ENCODE measurements at regions not wholly inside any gene's neighbourhood (a gene's known extent, or its start where the extent isn't known, plus 50 kb on each side); places are given as distances from the start of the nearest gene placed in this dataset.
A peak's percentile ranks its signal among the peaks of the same experiment; 100 is the strongest.

DNA sequence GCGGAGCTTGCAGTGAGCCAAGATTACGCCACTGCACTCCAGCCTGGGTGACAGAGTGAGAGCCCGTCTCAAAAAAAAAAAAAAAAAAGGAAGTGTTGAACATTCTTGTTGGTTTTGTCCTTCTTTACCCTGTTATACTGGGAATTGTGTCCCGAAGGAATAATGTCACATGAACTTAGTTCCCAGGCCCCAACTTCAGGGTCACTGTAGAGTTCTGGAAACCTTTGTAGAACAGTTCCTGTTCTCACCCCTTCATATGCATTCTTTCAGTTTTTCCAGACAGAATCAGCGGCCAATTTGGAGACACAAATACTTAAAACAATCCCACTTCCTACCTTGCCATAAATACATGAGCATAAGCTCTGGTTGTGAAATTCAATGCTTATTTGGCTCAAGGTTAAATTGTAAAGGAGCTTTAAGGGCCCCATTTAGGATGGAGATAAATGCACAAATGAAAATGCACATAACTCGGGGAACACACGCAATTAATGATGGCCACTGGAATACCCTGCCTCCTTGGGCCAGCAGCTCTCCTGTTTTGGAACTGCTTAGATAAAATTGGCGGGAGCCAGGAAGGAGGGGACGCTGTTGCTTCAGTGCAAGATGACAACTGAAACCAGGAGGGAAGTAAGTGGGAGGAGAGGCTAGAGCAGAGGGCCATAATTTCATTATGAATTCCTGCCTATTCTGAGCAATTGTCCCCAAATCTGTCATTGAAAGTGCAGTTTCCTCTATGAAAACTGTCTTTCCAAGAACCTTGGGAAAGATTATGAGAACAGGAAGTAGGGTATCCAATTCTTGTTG lies 153.7 kb downstream of the FGF1 start:
- no peak overlapping the region for H3K27ac Mint-ChIP-seq

DNA sequence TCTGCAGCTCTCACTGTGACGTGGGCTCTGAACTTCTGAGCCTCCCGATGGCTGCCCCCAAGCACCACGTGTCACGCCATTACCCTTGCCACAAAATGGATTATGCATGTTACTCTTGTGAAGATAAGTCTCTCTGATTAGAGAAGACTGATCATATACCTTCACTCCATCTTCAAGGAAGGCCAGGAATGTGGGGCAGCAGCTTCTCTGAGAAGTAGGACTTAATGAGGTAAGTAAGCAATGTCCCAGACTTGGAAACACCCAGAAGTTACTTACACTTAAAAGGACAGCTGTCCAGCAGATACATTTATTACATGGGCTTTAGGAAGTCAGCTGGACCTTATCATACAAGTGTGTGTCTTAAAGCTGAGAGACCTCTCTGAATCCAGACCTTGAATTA lies 155.0 kb downstream of the FGF1 start:
- Histone ChIP-seq H3K4me1 (ENCODE audit: insufficient read depth) (no peaks in the 10 kb centered on the region), H3K79me2 (replicated peaks; ENCODE audit: insufficient read depth) (no peaks in the 10 kb centered on the region), H3F3A (replicated peaks; ENCODE audit: low read depth) (no peaks in the 10 kb centered on the region), H3K27me3 (ENCODE audit: insufficient read depth) (no peaks in the 10 kb centered on the region), H4K20me1 (replicated peaks; ENCODE audit: insufficient read depth) (no peaks in the 10 kb centered on the region), H3K36me3 (ENCODE audit: insufficient read depth) (no peaks in the 10 kb centered on the region), H3K4me3 (no peak overlapping the region), H2AFZ (0 out of 2 replicates have a peak overlapping the region, but pooled peaks have one; percentile 14), H3K27ac (ENCODE audit: low read depth) (no peak overlapping the region), H3K4me2 (no peak overlapping the region), H3K9me2 (ENCODE audit: insufficient read depth) (peaks cover 3% of the 10 kb centered on the region; the same call in 1 of the 2 replicates)
- Mint-ChIP-seq H3K4me1 (peaks cover 3% of the 10 kb centered on the region; the same call in 1 of the 3 replicates), H3K4me3 (no peak overlapping the region), H3K27me3 (ENCODE audit: insufficient read depth, low read depth, poor library complexity) (peaks cover 2% of the 10 kb centered on the region), H3K27ac (no peak overlapping the region), H3K9me3 (peaks cover 17% of the 10 kb centered on the region), H3K36me3 (ENCODE audit: low read depth) (peaks cover 16% of the 10 kb centered on the region)
- DNase-seq (ENCODE audit: low spot score) (no peak), ATAC-seq (no peak)
- TF ChIP-seq ZNF114 (CRISPR knock-in tag; IDR thresholded peaks at IDR 0.05) (no peak), JUNB (IDR thresholded peaks at IDR 0.05; ENCODE audit: unreplicated experiment) (no peak), EZH2phosphoT487 (IDR thresholded peaks at IDR 0.05; ENCODE audit: unreplicated experiment) (no peak), STAT1 (IDR thresholded peaks at IDR 0.05; ENCODE audit: unreplicated experiment) (no peak), NANOG (IDR thresholded peaks at IDR 0.05; ENCODE audit: borderline replicate concordance) (no peak), ZNF331 (CRISPR knock-in tag; IDR thresholded peaks at IDR 0.05; ENCODE audit: low read depth) (no peak), POLR2AphosphoS5 (IDR thresholded peaks at IDR 0.05; ENCODE audit: low read depth) (no peak), CREB1 (CRISPR knock-in tag; IDR thresholded peaks at IDR 0.05; ENCODE audit: low read depth) (no peak)
- TF ChIP-seq, protein P1, sequence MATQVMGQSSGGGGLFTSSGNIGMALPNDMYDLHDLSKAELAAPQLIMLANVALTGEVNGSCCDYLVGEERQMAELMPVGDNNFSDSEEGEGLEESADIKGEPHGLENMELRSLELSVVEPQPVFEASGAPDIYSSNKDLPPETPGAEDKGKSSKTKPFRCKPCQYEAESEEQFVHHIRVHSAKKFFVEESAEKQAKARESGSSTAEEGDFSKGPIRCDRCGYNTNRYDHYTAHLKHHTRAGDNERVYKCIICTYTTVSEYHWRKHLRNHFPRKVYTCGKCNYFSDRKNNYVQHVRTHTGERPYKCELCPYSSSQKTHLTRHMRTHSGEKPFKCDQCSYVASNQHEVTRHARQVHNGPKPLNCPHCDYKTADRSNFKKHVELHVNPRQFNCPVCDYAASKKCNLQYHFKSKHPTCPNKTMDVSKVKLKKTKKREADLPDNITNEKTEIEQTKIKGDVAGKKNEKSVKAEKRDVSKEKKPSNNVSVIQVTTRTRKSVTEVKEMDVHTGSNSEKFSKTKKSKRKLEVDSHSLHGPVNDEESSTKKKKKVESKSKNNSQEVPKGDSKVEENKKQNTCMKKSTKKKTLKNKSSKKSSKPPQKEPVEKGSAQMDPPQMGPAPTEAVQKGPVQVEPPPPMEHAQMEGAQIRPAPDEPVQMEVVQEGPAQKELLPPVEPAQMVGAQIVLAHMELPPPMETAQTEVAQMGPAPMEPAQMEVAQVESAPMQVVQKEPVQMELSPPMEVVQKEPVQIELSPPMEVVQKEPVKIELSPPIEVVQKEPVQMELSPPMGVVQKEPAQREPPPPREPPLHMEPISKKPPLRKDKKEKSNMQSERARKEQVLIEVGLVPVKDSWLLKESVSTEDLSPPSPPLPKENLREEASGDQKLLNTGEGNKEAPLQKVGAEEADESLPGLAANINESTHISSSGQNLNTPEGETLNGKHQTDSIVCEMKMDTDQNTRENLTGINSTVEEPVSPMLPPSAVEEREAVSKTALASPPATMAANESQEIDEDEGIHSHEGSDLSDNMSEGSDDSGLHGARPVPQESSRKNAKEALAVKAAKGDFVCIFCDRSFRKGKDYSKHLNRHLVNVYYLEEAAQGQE (IDR thresholded peaks at IDR 0.05; ENCODE audit: unreplicated experiment) = no peak
- TF ChIP-seq, protein P2, sequence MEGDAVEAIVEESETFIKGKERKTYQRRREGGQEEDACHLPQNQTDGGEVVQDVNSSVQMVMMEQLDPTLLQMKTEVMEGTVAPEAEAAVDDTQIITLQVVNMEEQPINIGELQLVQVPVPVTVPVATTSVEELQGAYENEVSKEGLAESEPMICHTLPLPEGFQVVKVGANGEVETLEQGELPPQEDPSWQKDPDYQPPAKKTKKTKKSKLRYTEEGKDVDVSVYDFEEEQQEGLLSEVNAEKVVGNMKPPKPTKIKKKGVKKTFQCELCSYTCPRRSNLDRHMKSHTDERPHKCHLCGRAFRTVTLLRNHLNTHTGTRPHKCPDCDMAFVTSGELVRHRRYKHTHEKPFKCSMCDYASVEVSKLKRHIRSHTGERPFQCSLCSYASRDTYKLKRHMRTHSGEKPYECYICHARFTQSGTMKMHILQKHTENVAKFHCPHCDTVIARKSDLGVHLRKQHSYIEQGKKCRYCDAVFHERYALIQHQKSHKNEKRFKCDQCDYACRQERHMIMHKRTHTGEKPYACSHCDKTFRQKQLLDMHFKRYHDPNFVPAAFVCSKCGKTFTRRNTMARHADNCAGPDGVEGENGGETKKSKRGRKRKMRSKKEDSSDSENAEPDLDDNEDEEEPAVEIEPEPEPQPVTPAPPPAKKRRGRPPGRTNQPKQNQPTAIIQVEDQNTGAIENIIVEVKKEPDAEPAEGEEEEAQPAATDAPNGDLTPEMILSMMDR (conservative IDR thresholded peaks at IDR 0.05; ENCODE audit: low read depth in 2 of 2) = no peak

More for the DNA sequence above, 153.7 kb downstream of the FGF1 start:
- H2AFZ ChIP-seq = no peak overlapping the region
- TF ChIP-seq NANOG (IDR thresholded peaks at IDR 0.05; ENCODE audit: borderline replicate concordance) (no peak), ZNF114 (CRISPR knock-in tag; IDR thresholded peaks at IDR 0.05) (no peak), JUNB (IDR thresholded peaks at IDR 0.05; ENCODE audit: unreplicated experiment) (no peak), POLR2AphosphoS5 (IDR thresholded peaks at IDR 0.05; ENCODE audit: low read depth) (no peak), EZH2phosphoT487 (IDR thresholded peaks at IDR 0.05; ENCODE audit: unreplicated experiment) (no peak), STAT1 (IDR thresholded peaks at IDR 0.05; ENCODE audit: unreplicated experiment) (no peak)
- TF ChIP-seq, protein P1 (IDR thresholded peaks at IDR 0.05; ENCODE audit: unreplicated experiment) = no peak
- Mint-ChIP-seq H3K4me3 (no peak overlapping the region), H3K36me3 (ENCODE audit: low read depth) (peaks cover 16% of the 10 kb centered on the region), H3K4me1 (peaks cover 3% of the 10 kb centered on the region; the same call in 1 of the 3 replicates), H3K27me3 (ENCODE audit: insufficient read depth, low read depth, poor library complexity) (peaks cover 2% of the 10 kb centered on the region), H3K9me3 (peaks cover 23% of the 10 kb centered on the region)
- no peaks in the 10 kb centered on the region for H3K4me1 ChIP-seq (ENCODE audit: insufficient read depth)
- H3K79me2 ChIP-seq (replicated peaks; ENCODE audit: insufficient read depth) = no peaks in the 10 kb centered on the region
- H3K4me2 ChIP-seq = no peak overlapping the region
- H3K27me3 ChIP-seq (ENCODE audit: insufficient read depth) = no peaks in the 10 kb centered on the region
- DNase-seq (ENCODE audit: low spot score) = no peak
- H3K36me3 ChIP-seq (ENCODE audit: insufficient read depth) = no peaks in the 10 kb centered on the region
- H3F3A ChIP-seq (replicated peaks; ENCODE audit: low read depth) = no peaks in the 10 kb centered on the region
- no peaks in the 10 kb centered on the region for H4K20me1 ChIP-seq (replicated peaks; ENCODE audit: insufficient read depth)
- ATAC-seq = no peak
- no peak overlapping the region for H3K27ac ChIP-seq (ENCODE audit: low read depth)
- peaks cover 3% of the 10 kb centered on the region; the same call in 1 of the 2 replicates for H3K9me2 ChIP-seq (ENCODE audit: insufficient read depth)
- H3K4me3 ChIP-seq = no peak overlapping the region
